22Rv1 (cell line): ENCODE measurements at regions not wholly inside any gene's neighbourhood (a gene's known extent, or its start where the extent isn't known, plus 50 kb on each side); places are given as distances from the start of the nearest gene placed in this dataset.

ENCODE experiments used
- CTCF ChIP-seq: fragments of 450-650 bp; IDR thresholded peaks from 2 replicates; pipeline ENCODE4 v1.5.1; 2017; ENCODE audit warnings: mild to moderate bottlenecking
- ZFX ChIP-seq: fragments of 450-650 bp; IDR thresholded peaks from 2 replicates; pipeline ENCODE4 v1.6.1; 2017; ENCODE audit warnings: antibody characterized with exemption, borderline replicate concordance

- TF ChIP-seq CTCF, result no peak
- no peak for TF ChIP-seq ZFX
Observed at GRCh38 chr2:167697194-167697593, 550.2 kb downstream of the STK39 start.
